GM11168 (cell line): ENCODE measurements at regions not wholly inside any gene's neighbourhood (a gene's known extent, or its start where the extent isn't known, plus 50 kb on each side); places are given as distances from the start of the nearest gene placed in this dataset.

ENCODE experiments used
- in situ Hi-C: fragments of 300-500 bp; cut with MboI; formaldehyde crosslinking; loops from one replicate; pipeline ENCODE4 v1.12.0; 2022; ENCODE audit warnings: low sequenced_read_pairs; ENCODE audit not compliant: unreplicated experiment

DNA sequence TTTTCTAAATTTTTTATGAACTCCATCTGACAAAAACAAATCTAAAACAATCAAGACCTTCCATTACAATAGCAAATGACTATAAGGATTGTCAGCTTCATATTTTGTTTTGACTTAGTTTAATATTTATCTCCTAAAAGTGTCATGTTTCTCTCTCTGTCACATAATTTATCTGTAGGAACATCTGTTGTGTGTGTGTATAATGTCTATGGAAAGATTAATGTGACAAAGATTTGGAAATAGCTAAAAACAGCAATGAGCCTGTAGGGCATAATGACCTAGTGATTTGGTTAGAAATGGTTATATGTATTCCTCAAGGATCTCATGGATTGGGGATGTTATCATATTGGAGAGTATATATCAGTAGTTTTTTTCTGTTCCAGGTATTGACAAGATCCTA, 69.6 kb upstream of the MDFIC start:
- in situ Hi-C loops, result loop anchor here (25.0 kb wide), 1 partner anchor 360 kb away; no protein-coding TSS in a partner anchor

DNA sequence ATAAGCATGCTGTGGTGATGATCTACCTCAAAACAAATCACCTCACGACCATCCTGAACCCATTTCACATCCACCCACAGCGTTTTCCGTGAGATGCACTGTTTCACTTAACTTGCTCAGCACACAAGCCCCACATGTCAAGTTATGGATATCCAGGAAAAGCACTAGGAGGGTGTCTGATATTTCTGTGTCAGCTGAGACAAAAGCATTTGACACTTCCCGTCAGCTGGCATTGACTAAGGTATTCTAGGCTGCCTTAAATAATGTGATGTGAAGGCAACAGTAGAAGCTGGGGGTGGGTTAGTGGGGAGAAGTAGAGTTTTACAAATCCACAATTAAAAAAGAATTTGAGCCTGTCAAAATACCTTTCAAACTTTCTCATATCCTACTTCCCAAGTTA, 68.7 kb upstream of the MDFIC start:
- in situ Hi-C loops, result loop anchor here (25.0 kb wide), 1 partner anchor 359 kb away; no protein-coding TSS in a partner anchor

DNA sequence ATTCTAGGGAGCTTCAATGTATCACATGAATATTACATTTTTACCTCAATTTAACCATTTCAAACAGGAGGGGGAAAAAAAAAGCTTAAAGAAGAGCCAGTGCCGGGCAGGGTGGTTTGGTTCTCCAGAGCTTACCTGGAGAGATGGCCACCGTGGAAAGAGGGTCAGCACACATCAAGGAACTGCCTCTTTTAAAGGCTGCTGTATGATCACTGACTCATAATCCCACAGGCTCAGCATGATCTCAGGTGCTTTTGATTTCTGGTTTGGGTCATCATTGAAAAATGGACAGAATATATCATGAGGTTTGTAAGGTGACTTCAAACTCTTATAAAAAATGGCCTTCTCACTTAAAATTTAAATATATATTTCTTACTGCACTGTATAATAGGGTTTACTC, 67.5 kb upstream of the MDFIC start:
- in situ Hi-C loops, result loop anchor here (25.0 kb wide), 1 partner anchor 358 kb away; no protein-coding TSS in a partner anchor

DNA sequence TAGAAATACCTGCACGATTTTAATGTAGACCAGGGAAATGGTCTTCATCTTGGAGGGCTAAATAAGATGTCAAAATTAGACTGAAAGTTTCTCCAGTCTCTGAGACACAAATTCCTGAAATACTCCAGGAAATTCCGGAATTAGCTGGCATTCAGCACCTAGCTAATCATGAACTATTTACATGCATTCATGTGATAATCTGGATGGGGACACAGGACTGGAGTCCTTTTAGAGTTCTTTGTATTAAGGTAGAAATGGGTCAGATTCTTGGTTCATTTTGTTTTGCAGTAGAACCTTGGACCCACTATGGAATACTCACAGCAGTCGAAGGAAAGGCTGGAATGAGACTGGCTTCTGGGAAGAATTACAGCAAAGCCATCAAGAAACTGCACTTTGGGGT, 65.3 kb upstream of the MDFIC start:
- in situ Hi-C loops, result loop anchor here (25.0 kb wide), 1 partner anchor 356 kb away; no protein-coding TSS in a partner anchor

DNA sequence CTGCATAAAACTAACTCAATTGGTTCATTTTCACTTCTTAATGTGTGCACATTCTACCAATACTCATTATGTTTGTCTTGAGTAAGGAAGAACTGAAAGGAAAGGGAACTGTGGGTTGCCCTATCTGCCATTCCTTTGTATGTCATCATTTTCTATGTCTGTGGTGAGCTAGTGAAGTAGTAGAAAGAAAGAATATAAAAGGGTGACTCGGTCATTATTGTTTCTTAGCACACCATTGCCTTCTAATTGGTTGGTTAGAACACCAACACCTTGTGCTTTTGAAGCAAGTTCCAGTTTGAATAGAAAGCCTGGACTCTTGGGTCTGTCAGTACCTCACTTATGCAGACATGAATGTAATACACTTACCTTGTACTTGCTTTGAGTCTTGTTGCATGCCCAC, 64.3 kb upstream of the MDFIC start:
- in situ Hi-C loops, result loop anchor here (25.0 kb wide), 1 partner anchor 355 kb away; no protein-coding TSS in a partner anchor

DNA sequence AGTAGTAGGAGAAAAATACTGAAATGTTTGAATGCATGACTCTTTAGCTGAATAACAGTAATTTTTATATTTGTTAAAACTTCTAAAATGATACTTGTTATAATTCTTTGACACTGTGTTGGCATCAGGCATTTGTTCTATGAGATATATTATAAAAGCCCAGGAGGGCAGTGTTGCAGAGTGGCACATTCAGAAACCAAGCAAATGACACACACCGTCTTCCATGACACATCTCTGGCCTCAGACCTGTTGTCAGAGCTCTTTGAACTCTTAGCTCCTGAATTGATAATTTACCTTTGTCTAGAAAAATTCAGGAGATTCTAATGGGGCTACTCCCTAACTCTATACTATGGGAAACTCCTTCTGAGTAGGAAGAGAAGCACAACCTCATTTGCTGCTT, 62.4 kb upstream of the MDFIC start:
- in situ Hi-C loops, result loop anchor here (25.0 kb wide), 1 partner anchor 353 kb away; no protein-coding TSS in a partner anchor

DNA sequence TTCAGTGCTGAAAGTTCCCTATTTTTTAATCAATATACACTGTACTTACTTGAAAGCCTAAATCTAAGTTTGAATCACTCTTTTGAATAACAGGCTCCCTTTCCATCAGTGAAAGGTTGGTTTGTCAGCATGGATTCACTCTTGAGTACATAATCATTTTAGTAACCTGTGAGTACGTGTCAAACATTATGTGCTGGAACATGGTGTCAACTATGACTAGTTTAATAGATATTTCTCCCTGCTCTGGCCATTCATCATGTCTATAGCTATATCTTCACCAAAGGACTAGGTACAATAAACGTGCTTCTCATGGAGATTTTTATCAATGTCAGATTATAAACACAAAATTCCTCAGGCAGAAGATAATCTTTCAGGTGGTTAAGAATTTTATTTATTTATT, 61.7 kb upstream of the MDFIC start:
- in situ Hi-C loops, result loop anchor here (25.0 kb wide), 1 partner anchor 352 kb away; no protein-coding TSS in a partner anchor

DNA sequence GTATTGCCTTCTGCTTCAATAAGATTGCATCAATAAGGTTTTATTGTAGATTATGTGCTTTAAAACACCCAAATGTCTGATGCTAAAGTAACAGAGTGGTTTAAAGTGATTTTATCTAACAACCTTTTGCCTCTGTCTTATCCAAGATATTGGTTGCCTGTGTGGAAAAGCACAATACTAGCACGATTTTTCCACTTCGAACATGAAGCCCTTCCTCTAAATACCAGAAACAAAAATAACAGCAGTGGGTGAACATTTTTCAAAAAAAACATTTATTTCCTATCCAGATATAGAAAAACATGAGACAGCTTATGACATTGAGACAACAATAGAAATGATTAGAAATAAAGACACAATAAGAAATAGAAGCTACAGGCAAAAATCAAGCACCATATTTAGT, 59.5 kb upstream of the MDFIC start:
- in situ Hi-C loops, result loop anchor here (25.0 kb wide), 1 partner anchor 350 kb away; no protein-coding TSS in a partner anchor

DNA sequence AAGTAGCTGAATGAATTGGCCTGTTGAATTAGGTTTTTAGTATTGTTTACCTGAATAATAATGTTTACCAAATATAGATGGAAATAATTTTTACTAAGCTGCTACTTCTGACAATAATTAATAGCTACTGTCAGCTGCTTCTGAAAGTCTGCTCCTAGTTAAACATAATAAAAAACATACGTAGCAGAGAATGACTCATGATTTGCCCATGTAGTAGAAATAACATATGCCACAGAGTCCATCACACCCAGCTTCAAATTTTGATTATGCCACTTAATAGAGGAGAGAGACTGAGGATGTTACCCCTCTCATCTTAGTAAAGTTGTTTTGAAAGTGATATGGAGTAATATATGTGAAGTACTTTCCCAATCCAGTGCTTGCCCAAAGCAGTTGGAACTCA, 57.6 kb upstream of the MDFIC start:
- in situ Hi-C loops, result loop anchor here (25.0 kb wide), 1 partner anchor 348 kb away; no protein-coding TSS in a partner anchor

DNA sequence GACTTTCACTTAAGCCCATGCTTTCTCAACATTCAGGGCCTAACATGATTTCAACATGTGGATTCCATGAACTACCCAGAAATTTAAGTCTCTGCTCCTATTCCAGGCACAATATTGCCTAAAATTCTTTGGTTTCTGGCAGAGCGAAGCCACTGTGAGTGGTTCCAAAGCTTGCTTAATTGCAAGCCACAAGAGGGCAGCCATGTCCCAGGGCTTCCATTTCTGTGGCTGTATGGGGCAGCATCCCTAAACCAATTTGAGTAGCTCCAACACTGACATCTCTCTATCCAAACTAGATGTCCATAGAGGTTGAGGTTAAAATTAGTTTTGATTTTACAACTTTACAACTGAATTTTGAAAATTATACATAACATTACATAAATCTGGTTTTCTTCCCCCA, 56.3 kb upstream of the MDFIC start:
- in situ Hi-C loops, result loop anchor here (25.0 kb wide), 1 partner anchor 347 kb away; no protein-coding TSS in a partner anchor
